B cell (primary cell): ENCODE measurements at regions not wholly inside any gene's neighbourhood (a gene's known extent, or its start where the extent isn't known, plus 50 kb on each side); places are given as distances from the start of the nearest gene placed in this dataset.

Experiments used
- CTCF ChIP-seq: fragments of 200-600 bp; IDR thresholded peaks from one replicate; pipeline ENCODE4 v1.8.0; 2022; ENCODE audit warnings: antibody characterized with exemption, mild to moderate bottlenecking
- EZH2 ChIP-seq: IDR thresholded peaks from 2 replicates; pipeline ENCODE4 v1.6.1; 2012; ENCODE audit warnings: borderline replicate concordance, low read depth, mild to moderate bottlenecking, moderate library complexity, low read length; ENCODE audit not compliant: insufficient read depth, poor library complexity, severe bottlenecking

- no peak for TF ChIP-seq CTCF
- no peak for TF ChIP-seq EZH2
Observed at GRCh38 chr6:140462453-140463311, 1088.2 kb upstream of the CITED2 start.
